ENCODE measurements at regions not wholly inside any gene's neighbourhood (a gene's known extent, or its start where the extent isn't known, plus 50 kb on each side); places are given as distances from the start of the nearest gene placed in this dataset.
"Not testable (repeated sequence)": the region's sequence is repeated elsewhere in the genome, so short reads cannot be mapped to it uniquely, and the experiment has no call there.

DNA sequence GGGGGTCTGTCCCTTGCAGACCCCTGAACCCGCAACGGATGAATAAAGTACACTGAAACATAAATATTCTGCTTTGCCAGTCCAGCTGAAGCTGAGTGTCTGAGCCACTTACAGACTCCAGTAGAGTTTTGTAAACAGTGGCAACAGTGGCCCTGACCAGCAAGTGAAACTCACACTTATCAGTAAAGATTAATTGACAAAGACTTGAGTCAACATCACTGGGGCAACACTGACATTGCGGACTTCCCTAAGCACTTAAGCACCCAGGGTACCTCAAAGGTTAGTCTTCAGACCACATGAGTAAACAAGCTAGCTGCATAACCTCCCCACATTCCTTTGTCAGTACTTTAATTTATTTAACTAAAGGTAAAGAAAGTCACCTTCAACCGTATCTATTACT, 79.8 kb upstream of the HSFY2 start:
- TF ChIP-seq ZNF274 (IDR thresholded peaks at IDR 0.05; ENCODE audit: low read depth, low read length); YY1 (IDR thresholded peaks at IDR 0.05; ENCODE audit: insufficient read depth, insufficient read length): not testable (repeated sequence)
